Uterus (tissue), 3 donors: ENCODE measurements at regions not wholly inside any gene's neighbourhood (a gene's known extent, or its start where the extent isn't known, plus 50 kb on each side); places are given as distances from the start of the nearest gene placed in this dataset.

Experiments used
- DNase-seq, 2 donors: peaks; one replicate each; pipeline ENCODE4 v3.0.0-alpha.2; 2019 to 2020
- H3K27ac ChIP-seq, 2 donors: fragments of 200-600 bp; sonication (generic); 1 replicate in 1 of 2; 2 replicates in 1 of 2; pipeline ENCODE4 v1.5.1; 2016 to 2018
- H3K27me3 ChIP-seq, 2 donors: fragments of 200-600 bp; sonication (generic); one replicate each; pipeline ENCODE4 v1.5.1; 2018 to 2019; ENCODE audit warnings: control low read depth in 1 of 2
- H3K36me3 ChIP-seq, 2 donors: fragments of 200-600 bp; sonication (generic); one replicate each; pipeline ENCODE4 v1.5.1; 2019; ENCODE audit warnings: control low read depth in 1 of 2
- H3K4me1 ChIP-seq, 2 donors: fragments of 200-600 bp; sonication (generic); one replicate each; pipeline ENCODE4 v1.5.1; 2018 to 2019; ENCODE audit warnings: control low read depth in 1 of 2
- H3K4me3 ChIP-seq, 2 donors: fragments of 200-600 bp; sonication (generic); 1 replicate in 1 of 2; 2 replicates in 1 of 2; pipeline ENCODE4 v1.5.1; 2018 to 2019; ENCODE audit warnings: mild to moderate bottlenecking in 1 of 2
- H3K9me3 ChIP-seq, 2 donors: fragments of 200-600 bp; sonication (generic); one replicate each; pipeline ENCODE4 v1.5.1; 2019; ENCODE audit warnings: control low read depth in 1 of 2
- CTCF ChIP-seq, 4 experiments: fragments of 200-600 bp in 2 of 4; fragments of 450-650 bp in 2 of 4; sonication (generic) in 2 of 4; IDR thresholded peaks; one replicate each; pipeline ENCODE4 v1.5.1; 2016 to 2019; ENCODE audit warnings: antibody characterized with exemption in 4 of 4, mild to moderate bottlenecking in 2 of 4, moderate library complexity in 1 of 4
- POLR2A ChIP-seq, 2 donors: fragments of 450-650 bp; IDR thresholded peaks; one replicate each; pipeline ENCODE4 v1.6.1; 2016; ENCODE audit warnings: antibody characterized with exemption in 2 of 2, mild to moderate bottlenecking in 1 of 2, moderate library complexity in 1 of 2
- intact Hi-C: fragments of 100-400 bp; cut with DNase I; formaldehyde crosslinking; loops from one replicate; pipeline ENCODE4 v1.15.1; 2023; ENCODE audit warnings: low total_unique reads
- donor health status: DM: yes; HTN: yes; CAD: no.

- H3K27ac ChIP-seq: no peak overlapping the region
- intact Hi-C loops: no loop called here
- no peaks in the 10 kb centered on the region for H3K4me1 ChIP-seq
- no peaks in the 10 kb centered on the region for H3K36me3 ChIP-seq
- TF ChIP-seq CTCF (IDR thresholded peaks at IDR 0.05) (no peak), POLR2A (IDR thresholded peaks at IDR 0.05) (no peak)
- no peak for DNase-seq
- no peak overlapping the region for H3K4me3 ChIP-seq
- H3K27me3 ChIP-seq: no peaks in the 10 kb centered on the region
- no peaks in the 10 kb centered on the region for H3K9me3 ChIP-seq
Observed at GRCh38 chr14:85300107-85300506, 229.8 kb upstream of the FLRT2 start.

GRCh38 chr14:85301506-85301905, 228.4 kb upstream of the FLRT2 start:
- intact Hi-C loops: no loop called here
- H3K27ac ChIP-seq: no peak overlapping the region
- TF ChIP-seq CTCF (IDR thresholded peaks at IDR 0.05): no peak
- no peak for TF ChIP-seq POLR2A (IDR thresholded peaks at IDR 0.05)

GRCh38 chr14:85306024-85306423, 223.9 kb upstream of the FLRT2 start:
- Histone ChIP-seq H3K27me3 (no peaks in the 10 kb centered on the region), H3K4me1 (no peaks in the 10 kb centered on the region), H3K36me3 (no peaks in the 10 kb centered on the region), H3K4me3 (no peak overlapping the region), H3K27ac (no peak overlapping the region), H3K9me3 (no peaks in the 10 kb centered on the region)
- no peak for DNase-seq
- TF ChIP-seq POLR2A (IDR thresholded peaks at IDR 0.05) (no peak), CTCF (IDR thresholded peaks at IDR 0.05) (no peak)
- intact Hi-C loops: no loop called here

More at GRCh38 chr14:85301506-85301905, 228.4 kb upstream of the FLRT2 start:
- no peak for DNase-seq
- H3K9me3 ChIP-seq: no peaks in the 10 kb centered on the region
- H3K27me3 ChIP-seq: no peaks in the 10 kb centered on the region
- H3K36me3 ChIP-seq: no peaks in the 10 kb centered on the region
- H3K4me1 ChIP-seq: no peaks in the 10 kb centered on the region
- H3K4me3 ChIP-seq: no peak overlapping the region

GRCh38 chr14:85308531-85309300, 221.2 kb upstream of the FLRT2 start:
- H3K9me3 ChIP-seq: no peaks in the 10 kb centered on the region
- H3K4me1 ChIP-seq: no peaks in the 10 kb centered on the region
- no peaks in the 10 kb centered on the region for H3K36me3 ChIP-seq
- no peak overlapping the region for H3K4me3 ChIP-seq
- intact Hi-C loops: no loop called here
- no peak overlapping the region for H3K27ac ChIP-seq
- H3K27me3 ChIP-seq: no peaks in the 10 kb centered on the region
- no peak for DNase-seq
- no peak for TF ChIP-seq CTCF (IDR thresholded peaks at IDR 0.05)
- TF ChIP-seq POLR2A (IDR thresholded peaks at IDR 0.05): no peak

GRCh38 chr14:85310491-85311272, 219.3 kb upstream of the FLRT2 start:
- DNase-seq: no peak
- TF ChIP-seq CTCF (IDR thresholded peaks at IDR 0.05) (no peak), POLR2A (IDR thresholded peaks at IDR 0.05) (no peak)
- no peaks in the 10 kb centered on the region for H3K27me3 ChIP-seq
- no peaks in the 10 kb centered on the region for H3K36me3 ChIP-seq
- no peaks in the 10 kb centered on the region for H3K4me1 ChIP-seq
- no peak overlapping the region for H3K4me3 ChIP-seq
- no peaks in the 10 kb centered on the region for H3K9me3 ChIP-seq
- intact Hi-C loops: no loop called here
- no peak overlapping the region for H3K27ac ChIP-seq
